ENCODE measurements at regions not wholly inside any gene's neighbourhood (a gene's known extent, or its start where the extent isn't known, plus 50 kb on each side); places are given as distances from the start of the nearest gene placed in this dataset.

DNA sequence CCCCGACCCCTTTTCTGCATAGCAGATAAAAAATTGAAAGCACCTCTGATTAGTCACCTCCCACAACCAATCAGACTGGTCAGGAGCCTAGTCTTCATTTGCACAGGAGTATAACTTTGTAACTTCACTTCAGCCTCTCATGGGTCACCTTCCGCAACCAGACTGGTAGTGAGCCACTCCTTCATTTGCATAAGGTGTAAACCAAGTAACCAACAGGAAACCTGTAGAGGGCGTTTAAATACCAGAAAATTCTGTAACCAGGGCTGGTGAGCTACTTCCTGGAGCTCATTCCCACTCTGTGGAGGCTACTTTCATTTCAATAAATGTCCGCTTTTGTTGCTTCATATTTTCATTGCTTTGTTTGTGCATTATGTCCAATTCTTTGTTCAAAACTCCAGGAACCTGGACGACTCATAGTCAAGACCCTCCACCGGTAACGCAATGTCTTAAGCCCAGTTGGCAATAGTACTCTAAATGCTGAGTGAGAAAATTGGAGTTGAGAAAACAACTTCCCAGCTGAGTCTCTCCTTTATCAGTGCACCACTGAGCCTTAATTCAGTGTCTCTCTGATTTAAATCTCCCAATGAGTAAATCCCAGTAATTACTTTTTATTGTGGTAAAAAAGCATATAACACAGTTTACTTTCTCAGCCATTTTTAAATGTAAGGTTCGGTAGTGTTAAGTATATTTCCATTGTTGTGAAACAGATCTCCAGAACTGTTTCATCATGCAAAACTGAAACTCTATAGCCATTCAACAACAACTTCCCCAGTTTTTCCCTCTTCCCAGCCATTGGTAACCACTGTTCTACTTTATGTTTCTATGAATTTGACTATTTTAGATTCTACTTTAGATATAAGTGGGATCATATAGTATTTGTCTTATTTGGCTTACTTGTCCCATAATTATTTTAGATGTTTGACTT is 392.7 kb upstream of the SLC8A1 start:
- peak; percentile 19 for DNase-seq (ENCODE audit: low read depth)
- in situ Hi-C loops (cut with HindIII; ENCODE audit: low pct_unique_long_range_greater_than_20kb, low sequenced_read_pairs) = no loop called here

DNA sequence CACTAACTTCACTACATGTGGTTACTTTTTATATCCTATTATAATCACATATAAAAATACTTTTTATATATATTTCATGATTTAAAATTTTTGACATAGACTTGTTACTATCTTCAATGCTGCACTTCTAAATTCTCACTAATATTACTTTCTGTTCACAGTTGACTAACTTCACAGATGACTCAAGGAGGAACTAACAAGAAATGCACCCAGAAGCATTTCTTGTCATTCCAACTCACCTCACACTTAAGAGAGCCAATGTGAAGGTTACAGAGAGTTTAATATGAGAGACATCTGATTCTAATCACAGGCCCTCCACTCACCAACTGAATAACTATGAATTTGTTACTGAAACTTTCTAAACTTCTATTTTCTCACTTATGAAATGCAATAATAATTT is 399.8 kb upstream of the SLC8A1 start:
- peak; percentile 35 for DNase-seq (ENCODE audit: low read depth)

DNA sequence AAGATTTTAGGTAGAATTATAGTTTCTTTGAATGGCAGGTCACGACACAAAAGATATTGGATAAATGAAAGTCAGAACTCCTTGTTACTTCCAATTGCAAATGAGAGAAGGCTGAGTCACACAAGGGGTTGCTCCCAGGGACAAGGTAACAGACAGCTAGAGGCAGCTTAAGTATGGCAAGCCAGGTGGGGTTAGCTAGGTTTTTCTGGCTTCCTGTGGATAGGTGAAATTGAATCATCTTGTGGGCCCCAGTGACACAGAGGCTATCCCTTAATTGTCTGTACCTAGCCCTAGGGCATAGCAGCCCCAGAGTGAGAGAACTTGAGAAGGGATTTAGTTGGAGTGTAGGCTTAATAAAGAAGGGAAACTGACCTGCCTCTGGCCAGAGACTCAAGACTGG is 407.7 kb upstream of the SLC8A1 start:
- in situ Hi-C loops (cut with HindIII; ENCODE audit: low pct_unique_long_range_greater_than_20kb, low sequenced_read_pairs) = no loop called here
- DNase-seq (ENCODE audit: low read depth) = no peak

More for the DNA sequence above, 399.8 kb upstream of the SLC8A1 start:
- in situ Hi-C loops (cut with HindIII; ENCODE audit: low pct_unique_long_range_greater_than_20kb, low sequenced_read_pairs) = no loop called here

DNA sequence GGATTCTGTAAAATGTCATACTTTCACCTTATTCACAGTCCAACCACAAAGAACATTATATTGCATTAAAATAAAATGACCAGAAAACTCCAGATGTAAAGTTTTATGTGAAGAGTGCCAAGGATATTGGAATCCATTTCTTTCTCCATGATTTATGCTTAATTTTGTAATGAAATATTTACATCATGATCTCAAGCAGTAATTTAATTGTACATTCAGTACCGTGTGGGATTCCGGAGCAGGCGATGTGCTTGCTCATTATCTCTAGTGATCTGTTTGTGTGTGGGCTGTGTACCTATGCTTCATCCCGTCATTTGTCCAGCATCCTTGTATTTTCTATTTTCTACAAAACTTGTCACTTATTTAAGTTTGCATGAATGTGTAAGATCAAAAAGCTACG is 415.9 kb upstream of the SLC8A1 start:
- no peak for DNase-seq (ENCODE audit: low read depth)
- in situ Hi-C loops (cut with HindIII; ENCODE audit: low pct_unique_long_range_greater_than_20kb, low sequenced_read_pairs) = no loop called here

DNA sequence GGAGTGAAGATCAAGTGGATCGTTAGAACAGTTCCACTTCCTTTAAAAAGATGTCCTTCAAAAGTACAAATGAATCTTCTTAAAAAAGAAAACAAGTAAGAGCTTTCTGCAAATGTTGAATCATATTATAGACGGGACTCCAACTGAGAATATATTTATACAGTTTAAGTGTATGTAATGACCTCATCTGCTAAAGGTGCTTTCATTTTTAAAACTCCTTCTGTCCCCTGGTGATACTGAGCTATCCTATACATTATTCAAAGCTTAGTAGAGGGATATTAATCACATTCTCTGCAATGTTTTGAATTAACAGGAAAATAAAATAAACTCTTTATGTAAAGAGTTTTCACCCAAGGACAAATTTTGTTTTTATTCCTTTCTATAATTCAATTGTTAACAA is 420.7 kb upstream of the SLC8A1 start:
- in situ Hi-C loops (cut with HindIII; ENCODE audit: low pct_unique_long_range_greater_than_20kb, low sequenced_read_pairs) = no loop called here
- DNase-seq (ENCODE audit: low read depth) = no peak

DNA sequence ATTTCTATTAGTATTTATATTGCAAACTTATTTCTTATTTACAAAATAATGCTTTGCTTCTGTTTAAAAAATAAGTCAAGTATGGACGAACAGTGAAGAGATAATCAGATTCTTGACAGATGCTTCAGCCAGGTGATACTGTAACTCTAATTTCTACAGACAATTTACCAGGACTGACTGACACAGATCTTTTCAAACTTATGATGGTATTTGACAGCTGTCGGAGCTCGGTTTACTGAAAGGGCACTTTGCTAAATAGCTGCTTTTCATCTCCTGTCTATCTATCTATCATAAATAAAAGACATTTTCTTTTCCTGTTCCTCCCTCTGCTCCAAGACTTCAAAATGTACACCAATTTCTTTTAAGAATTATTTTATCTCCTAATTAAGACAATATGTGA is 422.5 kb upstream of the SLC8A1 start:
- in situ Hi-C loops (cut with HindIII; ENCODE audit: low pct_unique_long_range_greater_than_20kb, low sequenced_read_pairs) = no loop called here
- DNase-seq (ENCODE audit: low read depth) = no peak

DNA sequence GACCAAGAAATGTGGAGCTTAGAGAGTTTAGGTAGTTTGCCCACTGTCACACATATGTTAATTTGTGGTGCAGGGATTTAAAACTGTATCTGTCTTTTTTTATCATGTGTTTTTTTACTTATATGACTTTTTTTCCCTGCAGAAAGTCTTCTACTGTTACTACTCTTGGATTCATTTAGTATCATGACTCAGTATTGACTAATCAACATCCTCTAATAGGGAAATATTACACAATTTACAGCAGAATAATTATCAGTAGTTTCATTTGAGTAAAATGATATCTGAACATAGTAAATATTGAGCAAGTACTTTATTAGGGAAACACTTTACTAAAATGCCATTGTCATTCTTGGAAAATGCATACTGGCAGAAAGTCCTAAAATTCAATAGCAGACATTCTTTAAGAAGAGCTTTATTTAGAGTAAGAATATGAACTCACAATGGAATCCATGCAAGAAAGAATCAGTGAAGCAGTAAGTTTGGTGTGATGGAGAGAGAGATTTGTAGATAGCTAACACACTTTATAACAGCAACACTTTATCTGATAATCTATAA is 425.9 kb upstream of the SLC8A1 start:
- in situ Hi-C loops (cut with HindIII; ENCODE audit: low pct_unique_long_range_greater_than_20kb, low sequenced_read_pairs) = no loop called here
- no peak for DNase-seq (ENCODE audit: low read depth)

DNA sequence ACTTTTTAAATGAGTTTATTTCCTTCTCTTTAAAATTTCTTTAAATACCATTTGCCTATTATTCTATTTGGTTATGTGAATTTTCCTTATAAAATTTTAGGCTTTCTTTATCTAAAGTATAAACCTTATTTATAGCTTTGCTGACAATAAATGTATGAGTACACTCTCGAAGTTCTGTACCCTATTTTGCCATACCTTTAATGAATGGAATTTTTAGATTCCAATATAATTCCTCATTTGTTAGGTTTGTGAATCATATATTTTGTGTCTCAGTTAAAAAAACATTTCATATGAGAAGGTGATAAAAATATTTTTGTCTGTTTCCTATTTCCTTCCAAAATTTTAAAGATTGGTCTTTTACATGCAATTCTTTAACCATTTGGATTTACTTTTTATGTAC is 427.4 kb upstream of the SLC8A1 start:
- in situ Hi-C loops (cut with HindIII; ENCODE audit: low pct_unique_long_range_greater_than_20kb, low sequenced_read_pairs) = no loop called here
- DNase-seq (ENCODE audit: low read depth) = no peak

DNA sequence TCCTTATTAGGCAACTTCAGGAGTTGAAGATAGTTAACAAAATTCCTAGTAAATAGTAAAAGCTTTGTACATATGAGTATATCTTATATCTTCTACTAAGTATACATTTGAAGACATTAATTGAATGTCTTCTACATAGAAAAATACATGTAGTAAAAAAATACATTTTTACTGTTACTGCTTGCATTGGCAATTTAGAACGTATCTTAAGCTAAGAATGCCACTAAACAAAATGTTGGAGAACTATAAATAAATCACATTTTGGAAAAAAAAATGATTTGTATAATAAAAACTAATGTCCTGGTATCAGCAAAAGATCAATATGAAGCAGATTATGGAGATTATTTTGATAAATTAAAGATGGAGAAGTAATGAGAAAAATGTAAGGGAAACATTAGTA is 434.2 kb upstream of the SLC8A1 start:
- in situ Hi-C loops (cut with HindIII; ENCODE audit: low pct_unique_long_range_greater_than_20kb, low sequenced_read_pairs) = no loop called here
- no peak for DNase-seq (ENCODE audit: low read depth)

DNA sequence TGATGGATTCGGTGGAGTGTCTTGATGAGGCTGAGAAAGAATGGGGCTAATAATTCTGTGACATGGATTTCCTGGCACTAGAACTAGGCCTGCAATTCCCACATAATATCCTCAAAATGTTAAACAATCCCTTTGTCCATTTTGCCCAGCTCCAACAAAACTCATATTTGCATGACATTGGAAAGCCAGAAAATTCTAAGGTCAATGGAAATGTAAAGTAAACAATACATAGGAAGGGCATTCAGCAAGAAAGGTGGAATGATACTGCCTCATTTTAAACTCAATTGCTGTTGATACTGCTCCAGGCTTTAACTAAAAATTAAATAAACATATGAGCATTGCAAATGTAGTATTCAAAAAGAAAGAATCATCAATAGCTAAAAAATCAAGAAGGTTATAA is 434.8 kb upstream of the SLC8A1 start:
- DNase-seq (ENCODE audit: low read depth) = no peak
- in situ Hi-C loops (cut with HindIII; ENCODE audit: low pct_unique_long_range_greater_than_20kb, low sequenced_read_pairs) = no loop called here

DNA sequence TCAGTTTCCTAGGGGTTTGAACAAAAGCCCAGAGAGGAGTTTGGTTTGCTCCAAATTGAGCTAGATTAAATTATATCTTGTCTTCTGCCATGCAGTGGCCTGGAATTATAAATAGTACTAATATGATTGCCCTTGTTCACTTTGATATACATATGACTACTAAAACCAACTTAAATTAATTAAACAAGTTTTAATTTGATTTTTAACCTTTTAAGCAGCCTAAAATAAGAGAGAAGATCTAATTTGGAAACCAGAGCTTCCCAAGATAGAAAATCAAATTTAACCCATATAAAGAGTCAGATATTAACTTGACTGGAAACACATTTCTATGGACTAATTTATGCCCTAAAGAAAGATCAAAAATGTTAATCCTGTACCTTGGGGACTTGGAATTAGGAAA is 444.5 kb upstream of the SLC8A1 start:
- in situ Hi-C loops (cut with HindIII; ENCODE audit: low pct_unique_long_range_greater_than_20kb, low sequenced_read_pairs) = no loop called here

DNA sequence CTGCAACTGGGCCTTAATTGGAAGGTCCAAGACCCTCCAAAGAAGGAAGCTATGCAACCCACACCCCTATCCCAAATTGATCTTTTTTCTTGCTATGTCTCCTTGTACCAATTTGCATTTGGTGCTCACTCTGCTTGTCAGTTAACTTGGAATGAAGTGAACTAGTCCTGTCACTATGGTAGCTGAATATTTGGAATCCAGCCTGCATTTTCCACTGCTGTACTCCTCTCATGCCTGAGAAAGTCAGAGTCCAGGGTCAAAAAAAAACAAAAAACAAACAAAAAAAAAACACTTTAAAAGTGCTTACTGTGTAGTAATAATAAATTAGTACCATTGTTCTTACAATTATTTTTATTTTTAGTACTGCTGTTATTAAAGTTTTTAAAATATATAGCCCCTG is 462.8 kb upstream of the SLC8A1 start:
- in situ Hi-C loops (cut with HindIII; ENCODE audit: low pct_unique_long_range_greater_than_20kb, low sequenced_read_pairs) = no loop called here
- no peak for DNase-seq (ENCODE audit: low read depth)

More for the DNA sequence above, 444.5 kb upstream of the SLC8A1 start:
- DNase-seq (ENCODE audit: low read depth) = no peak

DNA sequence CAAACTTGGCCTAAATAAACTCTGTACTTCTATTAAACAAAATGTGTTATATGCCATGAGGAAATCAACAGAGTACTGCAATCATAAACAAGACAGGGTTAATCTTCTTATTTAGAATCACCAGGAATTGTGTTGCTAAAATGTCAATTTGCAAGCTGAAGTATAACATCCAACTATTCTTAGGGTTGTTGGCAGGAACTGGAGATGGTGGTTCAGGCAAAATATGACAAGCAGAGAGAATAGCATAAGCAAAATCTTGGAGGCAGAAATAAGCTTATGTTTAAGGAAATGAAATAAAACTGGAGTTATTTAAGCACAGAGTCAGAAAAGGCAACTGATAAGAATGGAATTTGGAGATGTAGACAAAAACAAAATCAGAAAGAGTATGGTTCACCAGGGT is 463.8 kb upstream of the SLC8A1 start:
- in situ Hi-C loops (cut with HindIII; ENCODE audit: low pct_unique_long_range_greater_than_20kb, low sequenced_read_pairs) = no loop called here
- no peak for DNase-seq (ENCODE audit: low read depth)

DNA sequence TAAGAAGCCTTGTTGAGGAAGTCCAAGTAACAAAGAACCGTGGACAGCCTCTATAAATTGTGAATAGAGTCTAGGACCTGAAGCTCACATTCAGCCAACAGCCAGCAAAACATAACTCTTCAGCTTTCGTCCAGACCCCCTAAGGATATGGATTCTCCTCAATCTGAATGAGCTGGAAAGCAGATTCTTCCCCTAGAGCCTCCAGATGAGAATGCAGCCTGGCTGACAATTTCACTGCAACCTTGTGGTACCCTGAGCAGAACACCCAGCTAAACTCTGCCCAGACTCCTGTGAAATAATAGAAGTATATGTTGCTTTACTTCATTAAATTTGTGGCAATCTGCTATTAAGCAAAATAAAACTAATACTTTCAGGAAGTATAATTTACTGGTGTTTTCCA is 483.5 kb upstream of the SLC8A1 start:
- in situ Hi-C loops (cut with HindIII; ENCODE audit: low pct_unique_long_range_greater_than_20kb, low sequenced_read_pairs) = no loop called here
- no peak for DNase-seq (ENCODE audit: low read depth)

DNA sequence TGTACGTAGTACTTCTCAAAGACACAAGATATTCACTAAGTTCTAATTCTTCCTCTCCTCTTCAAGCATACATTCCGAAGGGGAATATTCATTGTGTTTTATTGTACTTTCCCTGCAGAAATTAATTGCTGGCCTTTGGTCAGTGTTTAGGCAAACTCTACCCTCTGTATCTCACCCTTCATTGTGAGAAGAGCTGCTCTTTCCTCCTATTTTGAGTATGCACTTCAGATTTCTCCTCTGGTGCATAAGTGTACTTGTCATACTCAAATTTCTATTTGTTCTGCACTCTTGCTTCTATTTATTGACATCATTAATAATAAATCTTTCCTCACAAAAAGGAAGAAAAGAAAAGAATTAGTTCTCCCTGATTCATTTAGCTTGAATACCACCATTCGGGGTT is 485.4 kb upstream of the SLC8A1 start:
- in situ Hi-C loops (cut with HindIII; ENCODE audit: low pct_unique_long_range_greater_than_20kb, low sequenced_read_pairs) = no loop called here
- DNase-seq (ENCODE audit: low read depth) = no peak

DNA sequence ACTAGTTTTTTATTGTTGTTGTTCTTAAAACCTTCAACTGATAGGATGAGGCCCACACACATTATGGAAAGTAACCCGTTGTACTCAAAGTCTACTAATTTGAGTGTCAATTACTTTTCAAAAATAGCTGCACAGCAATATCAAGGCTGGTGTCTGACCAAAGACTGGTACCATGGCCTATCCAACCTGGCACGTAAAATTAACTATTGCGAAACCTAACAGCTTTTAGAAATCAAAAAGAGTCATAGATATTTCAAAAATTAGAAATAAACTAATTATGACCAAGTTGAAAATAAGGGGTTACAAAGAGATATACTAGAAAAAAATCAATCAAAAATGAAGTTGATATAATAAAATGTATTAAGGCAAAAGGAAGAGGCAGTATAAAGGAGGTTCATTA is 501.5 kb upstream of the SLC8A1 start:
- in situ Hi-C loops (cut with HindIII; ENCODE audit: low pct_unique_long_range_greater_than_20kb, low sequenced_read_pairs) = no loop called here
- no peak for DNase-seq (ENCODE audit: low read depth)

DNA sequence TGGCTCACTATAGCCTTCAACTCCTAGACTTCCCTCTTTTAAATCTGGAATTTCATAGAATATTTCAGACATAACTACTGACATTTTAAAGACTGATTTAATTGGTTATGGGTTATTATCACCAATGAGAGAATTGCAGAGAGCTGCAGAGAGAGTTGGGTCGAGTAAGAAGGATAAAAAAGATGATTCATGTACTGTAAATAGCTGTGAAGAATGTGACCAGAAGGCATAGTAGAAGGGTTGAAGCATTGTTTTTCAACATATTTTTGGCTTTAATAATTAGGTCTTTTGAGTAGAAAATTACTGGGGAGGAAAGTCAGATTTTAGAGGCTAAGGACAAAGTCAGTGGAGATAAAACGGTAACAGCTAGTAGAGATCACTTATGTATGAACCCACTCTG is 503.2 kb upstream of the SLC8A1 start:
- no peak for DNase-seq (ENCODE audit: low read depth)
- in situ Hi-C loops (cut with HindIII; ENCODE audit: low pct_unique_long_range_greater_than_20kb, low sequenced_read_pairs) = no loop called here

DNA sequence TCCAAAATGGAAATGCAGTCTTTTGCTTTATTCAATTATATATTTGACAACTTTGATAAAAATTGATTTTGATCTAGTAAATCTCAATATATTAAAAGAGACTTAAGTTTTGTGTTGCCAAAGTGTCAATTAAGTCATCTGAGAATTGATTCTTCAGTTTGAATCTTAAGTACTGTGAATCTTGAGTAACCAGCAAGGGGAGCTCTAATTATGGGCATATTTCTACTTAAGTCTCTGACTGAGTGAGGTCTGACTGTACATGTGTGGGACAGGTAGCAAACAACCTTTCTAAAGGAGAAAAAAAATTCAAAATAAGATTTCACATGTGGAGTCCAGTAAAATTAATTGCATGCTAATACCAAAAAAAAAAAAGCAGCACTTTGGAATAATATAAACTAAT is 503.7 kb upstream of the SLC8A1 start:
- in situ Hi-C loops (cut with HindIII; ENCODE audit: low pct_unique_long_range_greater_than_20kb, low sequenced_read_pairs) = no loop called here
- no peak for DNase-seq (ENCODE audit: low read depth)

DNA sequence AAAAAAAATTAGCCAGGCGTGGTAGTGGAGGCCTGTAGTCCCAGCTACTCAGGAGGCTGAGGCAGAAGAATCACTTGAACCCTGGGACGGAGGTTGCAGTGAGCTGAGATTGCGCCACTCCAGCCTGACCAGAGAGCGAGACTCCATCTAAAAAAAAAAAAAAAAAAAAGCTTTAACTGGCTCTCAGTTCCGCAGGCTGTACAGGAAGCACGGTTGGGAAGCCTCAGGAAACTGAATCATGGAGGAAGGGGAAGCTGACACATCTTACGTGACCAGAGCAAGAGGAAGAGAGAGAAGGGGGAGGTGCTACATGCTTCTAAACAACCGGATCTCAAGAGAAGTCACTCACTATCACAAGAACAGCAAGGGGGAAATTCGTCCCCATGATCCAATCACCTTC is 505.6 kb upstream of the SLC8A1 start:
- no peak for DNase-seq (ENCODE audit: low read depth)
- in situ Hi-C loops (cut with HindIII; ENCODE audit: low pct_unique_long_range_greater_than_20kb, low sequenced_read_pairs) = no loop called here

DNA sequence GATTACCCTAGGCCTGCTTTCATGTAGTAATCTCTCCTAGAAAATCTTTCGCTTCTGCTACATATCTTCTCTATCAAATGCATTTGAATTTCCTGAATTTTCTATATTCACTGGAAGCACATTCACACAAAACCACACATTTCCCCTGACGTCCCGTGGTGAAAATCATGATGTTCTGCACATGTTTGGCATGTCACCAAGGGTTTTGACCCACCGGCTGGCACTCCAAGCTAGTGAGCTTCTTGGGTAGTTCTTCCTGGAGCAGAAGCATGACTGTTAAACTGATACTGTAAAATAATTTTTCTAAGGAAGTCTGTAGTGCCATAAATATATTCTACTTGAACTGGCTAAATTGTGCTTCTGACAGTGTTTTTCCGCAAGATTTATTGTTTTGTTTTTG is 510.1 kb upstream of the SLC8A1 start:
- no peak for DNase-seq (ENCODE audit: low read depth)
- in situ Hi-C loops (cut with HindIII; ENCODE audit: low pct_unique_long_range_greater_than_20kb, low sequenced_read_pairs) = no loop called here
